NCI-H2196 treated with DMSO at 0.1 percent for 48 hours (cell line): ENCODE measurements at regions not wholly inside any gene's neighbourhood (a gene's known extent, or its start where the extent isn't known, plus 50 kb on each side); places are given as distances from the start of the nearest gene placed in this dataset.

ENCODE experiments used
- DNase-seq: peaks from one replicate; lab custom pipeline; 2025; ENCODE audit not compliant: unreplicated experiment; lab: John Stamatoyannopoulos, UW

GRCh38 chr13:75061909-75062308, 420.1 kb downstream of the TBC1D4 start:
- DNase-seq: no peak

GRCh38 chr13:75055296-75055695, 426.7 kb downstream of the TBC1D4 start:
- DNase-seq: no peak

GRCh38 chr13:75052616-75053015, 429.4 kb downstream of the TBC1D4 start:
- DNase-seq: no peak

- DNase-seq: no peak
Measured at GRCh38 chr13:75050419-75051046, 431.4 kb downstream of the TBC1D4 start.

GRCh38 chr13:75049735-75050335, 432.1 kb downstream of the TBC1D4 start:
- no peak for DNase-seq

GRCh38 chr13:75042807-75043206, 439.2 kb downstream of the TBC1D4 start:
- no peak for DNase-seq

- DNase-seq: no peak
Measured at GRCh38 chr13:75038393-75039113, 443.4 kb downstream of the TBC1D4 start.

GRCh38 chr13:75025956-75026355, 456.0 kb downstream of the TBC1D4 start:
- no peak for DNase-seq

GRCh38 chr13:75024602-75025001, 457.4 kb downstream of the TBC1D4 start:
- DNase-seq: no peak

GRCh38 chr13:75023609-75024008, 458.4 kb downstream of the TBC1D4 start:
- DNase-seq: no peak

- DNase-seq: no peak
Measured at GRCh38 chr13:75021151-75021550, 460.8 kb downstream of the TBC1D4 start.

GRCh38 chr13:75016225-75016624, 465.7 kb downstream of the TBC1D4 start:
- no peak for DNase-seq

GRCh38 chr13:75013818-75014217, 468.2 kb downstream of the TBC1D4 start:
- no peak for DNase-seq

- DNase-seq: no peak
Measured at GRCh38 chr13:75010941-75011340, 471.0 kb downstream of the TBC1D4 start.

GRCh38 chr13:75008926-75009325, 473.0 kb downstream of the TBC1D4 start:
- no peak for DNase-seq

GRCh38 chr13:74990992-74991391, 491.0 kb downstream of the TBC1D4 start:
- no peak for DNase-seq

GRCh38 chr13:74987124-74987690, 494.8 kb downstream of the TBC1D4 start:
- DNase-seq: no peak

GRCh38 chr13:74986609-74987008, 495.4 kb downstream of the TBC1D4 start:
- no peak for DNase-seq

GRCh38 chr13:74979703-74980102, 502.3 kb downstream of the TBC1D4 start:
- DNase-seq: no peak

- DNase-seq: no peak
Measured at GRCh38 chr13:74978591-74978990, 503.4 kb downstream of the TBC1D4 start.

- DNase-seq: no peak
Measured at GRCh38 chr13:74977498-74977897, 504.5 kb downstream of the TBC1D4 start.

GRCh38 chr13:74975111-74975510, 506.9 kb downstream of the TBC1D4 start:
- no peak for DNase-seq
